H9 (cell line): ENCODE measurements at regions not wholly inside any gene's neighbourhood (a gene's known extent, or its start where the extent isn't known, plus 50 kb on each side); places are given as distances from the start of the nearest gene placed in this dataset.

Experiments used
- DNase-seq: peaks from one replicate; pipeline ENCODE4 v3.0.0-alpha.2; 2017
- H2AFZ ChIP-seq: one replicate; pipeline ENCODE4 v1.6.1; 2013; ENCODE audit warnings: mild to moderate bottlenecking, low read length, control low read depth, moderate library complexity
- H2AK5ac ChIP-seq: 2 replicates; pipeline ENCODE4 v1.6.1; 2013; ENCODE audit warnings: low read length, control low read depth, mixed read lengths; ENCODE audit not compliant: insufficient read length
- H2BK120ac ChIP-seq: one replicate; pipeline ENCODE4 v1.6.1; 2013; ENCODE audit warnings: low read depth, mild to moderate bottlenecking, low read length, control low read depth, inconsistent platforms; ENCODE audit not compliant: poor library complexity, severe bottlenecking
- H2BK12ac ChIP-seq: 2 replicates; pipeline ENCODE4 v1.6.1; 2013; ENCODE audit warnings: low read length, control low read depth, mixed read lengths, low read depth; ENCODE audit not compliant: insufficient read length
- H2BK15ac ChIP-seq: 2 replicates; pipeline ENCODE4 v1.6.1; 2013; ENCODE audit warnings: low read depth, low read length, control low read depth
- H2BK20ac ChIP-seq: one replicate; pipeline ENCODE4 v1.6.1; 2013; ENCODE audit warnings: low read depth, mild to moderate bottlenecking, low read length, control low read depth, inconsistent platforms; ENCODE audit not compliant: poor library complexity, severe bottlenecking
- H2BK5ac ChIP-seq: 2 replicates; pipeline ENCODE4 v1.6.1; 2013; ENCODE audit warnings: low read length, control low read depth, mixed read lengths; ENCODE audit not compliant: insufficient read length
- H3K14ac ChIP-seq: 2 replicates; pipeline ENCODE4 v1.6.1; 2013; ENCODE audit warnings: low read length, control low read depth; ENCODE audit not compliant: insufficient read depth
- H3K18ac ChIP-seq: 2 replicates; pipeline ENCODE4 v1.6.1; 2013; ENCODE audit warnings: low read depth, mild to moderate bottlenecking, mixed read lengths, low read length, control low read depth; ENCODE audit not compliant: insufficient read length
- H3K23ac ChIP-seq: 2 replicates; pipeline ENCODE4 v1.6.1; 2013; ENCODE audit warnings: low read length, control low read depth, mixed read lengths, low read depth; ENCODE audit not compliant: insufficient read length
- H3K23me2 ChIP-seq: 2 replicates; pipeline ENCODE4 v1.6.1; 2013; ENCODE audit warnings: low read depth, mild to moderate bottlenecking, mixed read lengths, low read length, control low read depth; ENCODE audit not compliant: insufficient read length, poor library complexity, severe bottlenecking
- H3K27ac ChIP-seq: 2 replicates; pipeline ENCODE4 v1.5.1; 2013; ENCODE audit warnings: low read length, control low read depth, mixed read lengths, low read depth; ENCODE audit not compliant: insufficient read length
- H3K27me3 ChIP-seq: 2 replicates; pipeline ENCODE4 v1.6.1; 2013; ENCODE audit warnings: low read length, control low read depth, inconsistent platforms; ENCODE audit not compliant: insufficient read depth
- H3K4ac ChIP-seq: 2 replicates; pipeline ENCODE4 v1.6.1; 2013; ENCODE audit warnings: low read depth, mild to moderate bottlenecking, control low read depth, inconsistent platforms, low read length, moderate library complexity
- H3K4me1 ChIP-seq: 2 replicates; pipeline ENCODE4 v1.6.1; 2013; ENCODE audit warnings: low read length, control low read depth, inconsistent platforms; ENCODE audit not compliant: insufficient read depth
- H3K4me2 ChIP-seq: 2 replicates; pipeline ENCODE4 v1.6.1; 2013; ENCODE audit warnings: low read length, control low read depth, mixed read lengths; ENCODE audit not compliant: insufficient read length, insufficient read depth
- H3K56ac ChIP-seq: 2 replicates; pipeline ENCODE4 v1.6.1; 2013; ENCODE audit warnings: low read depth, mild to moderate bottlenecking, mixed read lengths, low read length, control low read depth; ENCODE audit not compliant: insufficient read length
- H3K79me1 ChIP-seq: 2 replicates; pipeline ENCODE4 v1.6.1; 2013; ENCODE audit warnings: low read depth, mild to moderate bottlenecking, moderate library complexity, low read length, control low read depth, inconsistent platforms; ENCODE audit not compliant: insufficient read depth, poor library complexity, severe bottlenecking
- H3K79me2 ChIP-seq: 2 replicates; pipeline ENCODE4 v1.6.1; 2013; ENCODE audit warnings: low read length, control low read depth, inconsistent platforms; ENCODE audit not compliant: insufficient read depth
- H3K9ac ChIP-seq: 2 replicates; pipeline ENCODE4 v1.6.1; 2013; ENCODE audit warnings: low read length, control low read depth, mixed read lengths; ENCODE audit not compliant: insufficient read length; ENCODE audit errors: extremely low read depth
- H3K9me3 ChIP-seq: one replicate; pipeline ENCODE4 v1.6.1; 2013; ENCODE audit warnings: low read depth, low read length, inconsistent platforms; ENCODE audit not compliant: control insufficient read depth
- H3T11ph ChIP-seq: one replicate; pipeline ENCODE4 v1.6.1; 2013; ENCODE audit warnings: mild to moderate bottlenecking, low read length, control low read depth, inconsistent platforms
- H4K20me1 ChIP-seq: one replicate; pipeline ENCODE4 v1.6.1; 2013; ENCODE audit not compliant: control insufficient read depth, insufficient read length, insufficient read depth
- H4K5ac ChIP-seq: 2 replicates; pipeline ENCODE4 v1.6.1; 2013; ENCODE audit warnings: low read depth, mild to moderate bottlenecking, mixed read lengths, low read length, control low read depth; ENCODE audit not compliant: insufficient read length
- H4K8ac ChIP-seq: replicated peaks from 2 replicates; pipeline ENCODE4 v1.6.1; 2013; ENCODE audit warnings: low read length, control low read depth, mixed read lengths, low read depth; ENCODE audit not compliant: insufficient read length
- H4K91ac ChIP-seq: 2 replicates; pipeline ENCODE4 v1.6.1; 2013; ENCODE audit warnings: low read depth, mild to moderate bottlenecking, moderate library complexity, mixed read lengths, low read length, control low read depth; ENCODE audit not compliant: insufficient read length
- H3K27ac Mint-ChIP-seq, 3 experiments: 2 replicates in 2 of 3; 3 replicates in 1 of 3; pipeline ENCODE4 v1.8.0; 2020 to 2021; ENCODE audit warnings: mixed read lengths in 3 of 3, mild to moderate bottlenecking in 1 of 3, moderate library complexity in 1 of 3
- H3K27me3 Mint-ChIP-seq: 2 replicates; pipeline ENCODE4 v1.8.0; 2021; ENCODE audit warnings: low read depth, mild to moderate bottlenecking, moderate library complexity, mixed read lengths
- H3K36me3 Mint-ChIP-seq, 3 experiments: 2 replicates in 2 of 3; 3 replicates in 1 of 3; pipeline ENCODE4 v1.8.0; 2020 to 2021; ENCODE audit warnings: low read depth in 3 of 3, mixed read lengths in 3 of 3; ENCODE audit not compliant: insufficient read depth in 1 of 3
- H3K4me1 Mint-ChIP-seq, 2 experiments: 2 replicates each; pipeline ENCODE4 v1.8.0; 2020; ENCODE audit warnings: mixed read lengths in 2 of 2
- H3K4me3 Mint-ChIP-seq, 2 experiments: 2 replicates in 1 of 2; 3 replicates in 1 of 2; pipeline ENCODE4 v1.8.0; 2020 to 2021; ENCODE audit warnings: mild to moderate bottlenecking in 2 of 2, mixed read lengths in 2 of 2, moderate library complexity in 1 of 2
- H3K9me3 Mint-ChIP-seq, 2 experiments: 2 replicates in 1 of 2; 3 replicates in 1 of 2; pipeline ENCODE4 v1.8.0; 2020; ENCODE audit warnings: mild to moderate bottlenecking in 2 of 2, mixed read lengths in 2 of 2, moderate library complexity in 1 of 2
- CTCF ChIP-seq: fragments of 200-600 bp; sonication (generic); conservative IDR thresholded peaks from 3 replicates; pipeline ENCODE4 v1.8.0; 2021; ENCODE audit warnings: antibody characterized with exemption, mild to moderate bottlenecking
- WGBS: extraction: QIAGEN DNeasy Blood & Tissue Kit; methylation state at CpG from one replicate; pipeline ENCODE4 v1.1.7; 2013; ENCODE audit warnings: missing lambda C conversion rate, low lambda C conversion rate, mixed read lengths; ENCODE audit not compliant: insufficient read length; ENCODE audit errors: extremely low coverage; 5-methylcytosine and 5-hydroxymethylcytosine counted together

GRCh38 chr20:23222531-23223200 lies 127.9 kb upstream of the NXT1 start:
- Histone ChIP-seq H4K5ac (no peak overlapping the region), H3K4me1 (no peaks in the 10 kb centered on the region), H3K18ac (no peak overlapping the region), H2BK20ac (no peak overlapping the region), H2BK12ac (no peak overlapping the region), H2BK5ac (no peak overlapping the region), H3K23me2 (no peaks in the 10 kb centered on the region), H2BK15ac (no peak overlapping the region), H2AK5ac (no peak overlapping the region), H3K4ac (no peak overlapping the region), H2AFZ (no peak overlapping the region), H3K23ac (no peak overlapping the region), H3K79me2 (no peaks in the 10 kb centered on the region), H3K27ac (no peak overlapping the region), H3K9me3 (no peaks in the 10 kb centered on the region), H3K79me1 (no peaks in the 10 kb centered on the region), H2BK120ac (no peak overlapping the region), H4K20me1 (no peaks in the 10 kb centered on the region), H4K8ac (no peak overlapping the region), H3K4me2 (no peak overlapping the region), H4K91ac (no peak overlapping the region), H3T11ph (no peak overlapping the region), H3K14ac (no peak overlapping the region), H3K56ac (no peak overlapping the region), H3K27me3 (no peaks in the 10 kb centered on the region), H3K9ac (no peak overlapping the region)
- Mint-ChIP-seq H3K27ac (no peak overlapping the region), H3K9me3 (peaks cover 13 to 24% of the 10 kb centered on the region in 2 experiments; a peak in 4 of 5 replicates), H3K36me3 (no peaks in the 10 kb centered on the region; a peak in 3 of 7 replicates), H3K4me3 (no peak overlapping the region), H3K27me3 (peaks cover 23% of the 10 kb centered on the region), H3K4me1 (no peaks in the 10 kb centered on the region)
- DNase-seq: no peak
- no peak for TF ChIP-seq CTCF
- WGBS: no CpG with 5 or more reads among the region's 4 CpGs
